Psoas muscle (tissue), 7 donors: ENCODE measurements at regions not wholly inside any gene's neighbourhood (a gene's known extent, or its start where the extent isn't known, plus 50 kb on each side); places are given as distances from the start of the nearest gene placed in this dataset.

ENCODE experiments used
- ATAC-seq, 4 donors: fragments of 200-7000 bp; cut with Tn5 transposase; one replicate each; pipeline ENCODE4 v1.9.1; 2020; ENCODE audit warnings: moderate library complexity in 3 of 4, mild to moderate bottlenecking in 2 of 4
- DNase-seq, 2 donors: peaks; one replicate each; pipeline ENCODE4 v3.0.0-alpha.2; 2020
- H3K27ac ChIP-seq: fragments of 200-600 bp; one replicate; pipeline ENCODE4 v1.8.0; 2022
- H3K27me3 ChIP-seq, 3 donors: fragments of 200-600 bp in 1 of 3; one replicate each; pipeline versions ENCODE4 v1.6.1 to v1.8.0; 2013 to 2022; ENCODE audit warnings: low read length in 2 of 3, mild to moderate bottlenecking in 2 of 3, moderate library complexity in 1 of 3; ENCODE audit not compliant: insufficient read depth in 3 of 3
- H3K36me3 ChIP-seq, 2 donors: fragments of 200-600 bp in 1 of 2; one replicate each; pipeline versions ENCODE4 v1.6.1 to v1.8.0; 2013 to 2022; ENCODE audit warnings: low read depth in 1 of 2, mild to moderate bottlenecking in 1 of 2, moderate library complexity in 1 of 2; ENCODE audit not compliant: insufficient read depth in 1 of 2
- H3K4me1 ChIP-seq: fragments of 200-600 bp; one replicate; pipeline ENCODE4 v1.8.0; 2022
- H3K4me3 ChIP-seq: fragments of 200-600 bp; one replicate; pipeline ENCODE4 v1.8.0; 2022; ENCODE audit warnings: mild to moderate bottlenecking
- H3K9me3 ChIP-seq: fragments of 200-600 bp; one replicate; pipeline ENCODE4 v1.8.0; 2022
- WGBS, 3 donors: extraction: QIAGEN DNeasy Blood & Tissue Kit; methylation state at CpG; one replicate each; pipeline versions ENCODE4 v1.1.6 to v1.1.7; 2013; 5-methylcytosine and 5-hydroxymethylcytosine counted together
- intact Hi-C, 2 donors: fragments of 100-400 bp; cut with DNase I; formaldehyde crosslinking; loops; one replicate each; pipeline versions ENCODE4 v1.11.0 to v1.14.2; 2022
- TF ChIP-seq, protein P1 (sequence below): fragments of 200-600 bp; IDR thresholded peaks from one replicate; pipeline ENCODE4 v1.8.0; 2022; ENCODE audit warnings: antibody characterized with exemption
- donor health status: healthy with polysubstance abuse.
- donor health status: DM: no; HTN: no; CAD: no; lungs with moderate emphysema.
- donor health status: Bipolar disorder and iron deficiency.
- donor health status: healthy.
- donor health status: DM: yes; HTN: yes; CAD: no.
- donor health status: DM: no; HTN: no; CAD: no.
- donor health status: DM: yes; HTN: yes; CAD: no.

DNA sequence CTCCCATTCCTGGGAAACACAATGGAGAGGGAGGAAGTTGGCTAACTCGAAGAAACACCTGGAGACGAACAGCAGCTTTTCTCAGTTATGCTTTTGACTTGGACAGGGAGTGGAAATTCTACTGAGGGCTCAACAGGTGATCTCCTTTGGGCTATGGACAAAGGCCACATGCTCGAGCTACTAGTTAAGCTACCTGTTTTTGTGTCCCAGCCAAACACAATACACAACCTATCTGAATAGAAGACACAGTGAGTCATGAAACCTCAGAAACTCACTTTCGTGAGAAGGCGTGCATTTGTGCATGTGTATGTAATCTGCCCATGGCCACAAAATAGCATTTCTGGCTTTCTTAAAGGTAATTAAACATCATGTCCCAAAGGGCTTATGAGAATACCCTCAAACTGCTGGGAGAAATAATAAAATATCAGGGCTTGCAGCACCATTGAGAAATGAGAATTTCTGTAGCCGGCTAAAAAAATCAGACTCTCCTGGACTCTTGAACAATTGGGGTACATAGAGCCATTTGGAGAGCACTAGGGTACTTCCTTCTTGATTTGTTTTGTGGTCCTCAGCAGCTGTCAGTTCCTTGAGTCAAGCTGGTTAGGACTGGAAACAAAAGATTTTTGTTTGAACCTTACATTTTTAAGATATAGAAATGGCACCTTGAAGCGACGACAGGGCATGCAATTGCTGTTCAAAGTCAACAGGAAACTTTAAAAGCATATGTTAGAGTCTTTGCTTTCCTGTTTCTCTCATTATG, 85.5 kb upstream of the PTHLH start:
- no peaks in the 10 kb centered on the region for H3K4me1 ChIP-seq
- 83 to 84% (median 83%) methylated on average over 8 of the region's 8 CpGs for WGBS, 3 donors
- no peak overlapping the region for H3K4me3 ChIP-seq
- ATAC-seq: no peak
- TF ChIP-seq, protein P1, sequence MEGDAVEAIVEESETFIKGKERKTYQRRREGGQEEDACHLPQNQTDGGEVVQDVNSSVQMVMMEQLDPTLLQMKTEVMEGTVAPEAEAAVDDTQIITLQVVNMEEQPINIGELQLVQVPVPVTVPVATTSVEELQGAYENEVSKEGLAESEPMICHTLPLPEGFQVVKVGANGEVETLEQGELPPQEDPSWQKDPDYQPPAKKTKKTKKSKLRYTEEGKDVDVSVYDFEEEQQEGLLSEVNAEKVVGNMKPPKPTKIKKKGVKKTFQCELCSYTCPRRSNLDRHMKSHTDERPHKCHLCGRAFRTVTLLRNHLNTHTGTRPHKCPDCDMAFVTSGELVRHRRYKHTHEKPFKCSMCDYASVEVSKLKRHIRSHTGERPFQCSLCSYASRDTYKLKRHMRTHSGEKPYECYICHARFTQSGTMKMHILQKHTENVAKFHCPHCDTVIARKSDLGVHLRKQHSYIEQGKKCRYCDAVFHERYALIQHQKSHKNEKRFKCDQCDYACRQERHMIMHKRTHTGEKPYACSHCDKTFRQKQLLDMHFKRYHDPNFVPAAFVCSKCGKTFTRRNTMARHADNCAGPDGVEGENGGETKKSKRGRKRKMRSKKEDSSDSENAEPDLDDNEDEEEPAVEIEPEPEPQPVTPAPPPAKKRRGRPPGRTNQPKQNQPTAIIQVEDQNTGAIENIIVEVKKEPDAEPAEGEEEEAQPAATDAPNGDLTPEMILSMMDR: no peak
- DNase-seq: no peak
- intact Hi-C loops: no loop called here
- no peaks in the 10 kb centered on the region for H3K9me3 ChIP-seq
- H3K27ac ChIP-seq: no peak overlapping the region
- no peaks in the 10 kb centered on the region for H3K36me3 ChIP-seq
- no peaks in the 10 kb centered on the region for H3K27me3 ChIP-seq

DNA sequence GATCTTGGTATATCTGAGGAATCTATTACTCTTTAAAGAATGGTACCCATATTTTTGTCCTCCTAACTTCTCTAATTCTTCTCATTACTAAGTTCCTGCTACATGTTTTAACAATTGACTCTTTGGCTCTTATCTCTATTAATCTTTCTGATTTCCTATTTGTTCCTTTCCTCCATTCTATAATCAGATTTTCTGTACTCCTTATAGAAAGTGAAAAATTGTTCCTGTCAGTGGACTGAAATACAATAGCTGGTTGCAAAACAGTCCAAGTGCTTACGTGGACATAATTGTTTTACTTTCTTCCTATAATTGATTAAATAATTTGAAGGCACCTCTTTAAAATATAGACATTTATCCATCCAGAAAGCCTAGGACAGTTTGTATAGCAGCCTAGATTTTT, 86.7 kb upstream of the PTHLH start:
- ATAC-seq (no peak), DNase-seq (no peak)
- WGBS, 3 donors: 50 to 68% (median 60%) methylated on average over 1 of the region's 1 CpG
- no peak overlapping the region for H3K4me3 ChIP-seq
- H3K27ac ChIP-seq: no peak overlapping the region
- no peaks in the 10 kb centered on the region for H3K4me1 ChIP-seq
- H3K9me3 ChIP-seq: no peaks in the 10 kb centered on the region
- TF ChIP-seq, protein P1: no peak
- intact Hi-C loops: no loop called here
- no peaks in the 10 kb centered on the region for H3K27me3 ChIP-seq
- H3K36me3 ChIP-seq: no peaks in the 10 kb centered on the region

DNA sequence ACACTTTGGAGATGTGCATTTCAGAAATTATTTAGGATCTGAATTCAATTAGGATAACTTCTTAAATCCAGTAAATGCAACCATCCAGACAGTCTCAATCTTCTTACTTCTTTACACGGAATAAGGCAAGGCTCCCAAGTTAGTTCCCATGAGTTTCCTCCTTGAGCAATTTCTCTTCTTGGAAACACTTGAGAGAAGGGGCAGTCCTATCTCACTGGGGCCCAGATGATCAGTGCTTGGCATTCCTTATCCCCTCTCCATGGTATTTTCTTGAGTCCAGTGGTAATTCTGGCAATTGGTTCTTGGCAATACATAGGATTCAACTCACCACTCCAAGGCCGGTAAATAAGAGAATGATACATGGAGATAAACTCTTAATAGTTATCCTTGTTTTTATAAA, 87.1 kb upstream of the PTHLH start:
- no peak for ATAC-seq
- Histone ChIP-seq H3K36me3 (no peaks in the 10 kb centered on the region), H3K9me3 (no peaks in the 10 kb centered on the region), H3K27ac (no peak overlapping the region), H3K4me3 (no peak overlapping the region), H3K27me3 (no peaks in the 10 kb centered on the region), H3K4me1 (no peaks in the 10 kb centered on the region)
- 71 to 76% (median 71%) methylated on average over 2 of the region's 2 CpGs for WGBS, 3 donors
- TF ChIP-seq, protein P1: no peak
- intact Hi-C loops: no loop called here
- no peak for DNase-seq

DNA sequence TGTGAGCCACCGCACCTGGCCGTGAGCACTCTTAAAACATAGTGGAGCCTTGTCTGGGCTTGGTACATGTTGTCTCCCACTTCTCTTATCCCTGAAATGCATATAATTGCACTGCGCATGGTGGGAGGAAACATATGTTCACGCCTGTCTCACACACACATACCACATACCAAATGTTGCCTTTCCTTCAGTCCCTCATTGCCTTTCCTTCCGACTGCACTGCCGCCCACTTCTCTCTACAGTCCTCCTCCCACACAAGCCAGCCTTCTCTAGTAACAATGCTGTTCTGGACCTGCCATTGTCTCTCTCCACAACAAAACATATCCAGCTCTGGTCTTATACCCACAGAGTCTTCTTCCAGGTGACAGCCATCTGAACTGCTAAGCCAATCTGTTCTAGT, 88.3 kb upstream of the PTHLH start:
- WGBS, 3 donors: 94 to 96% (median 96%) methylated on average over 6 of the region's 6 CpGs
- Histone ChIP-seq H3K4me3 (no peak overlapping the region), H3K4me1 (no peaks in the 10 kb centered on the region), H3K9me3 (no peaks in the 10 kb centered on the region), H3K27ac (no peak overlapping the region), H3K36me3 (no peaks in the 10 kb centered on the region), H3K27me3 (no peaks in the 10 kb centered on the region)
- no peak for DNase-seq
- no peak for ATAC-seq
- intact Hi-C loops: no loop called here
- TF ChIP-seq, protein P1: no peak

DNA sequence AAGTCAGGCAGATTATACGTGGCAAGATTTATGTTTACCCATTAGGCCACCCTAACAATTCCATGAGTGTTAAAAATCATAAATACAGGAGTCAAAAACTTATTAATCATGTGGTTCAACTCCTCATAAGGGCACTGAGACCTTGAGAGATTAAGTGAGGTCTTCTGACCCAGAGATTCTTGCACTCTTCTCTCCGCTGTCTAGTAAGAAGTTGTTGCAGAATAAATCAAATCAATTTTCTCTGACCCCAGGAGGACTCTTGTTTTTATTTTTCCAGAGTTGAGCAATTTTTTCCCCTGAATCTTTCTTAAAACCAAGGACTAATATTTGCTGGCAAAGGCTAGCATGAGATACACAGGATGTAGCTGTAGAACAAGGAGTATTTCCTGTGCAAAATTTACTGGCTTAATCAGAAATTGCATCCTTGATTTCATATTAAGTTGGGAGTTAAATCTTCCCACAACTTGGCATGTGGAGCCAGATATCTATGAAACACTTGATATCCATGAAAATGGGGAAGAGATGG, 90.9 kb upstream of the PTHLH start:
- H3K9me3 ChIP-seq: no peaks in the 10 kb centered on the region
- H3K27ac ChIP-seq: no peak overlapping the region
- intact Hi-C loops: no loop called here
- TF ChIP-seq, protein P1: no peak
- ATAC-seq: no peak
- H3K4me1 ChIP-seq: no peaks in the 10 kb centered on the region
- H3K36me3 ChIP-seq: no peaks in the 10 kb centered on the region
- WGBS, 3 donors: 58 to 67% (median 63%) methylated on average over 2 of the region's 2 CpGs
- DNase-seq: no peak
- no peaks in the 10 kb centered on the region for H3K27me3 ChIP-seq
- no peak overlapping the region for H3K4me3 ChIP-seq
